ENCODE measurements at regions not wholly inside any gene's neighbourhood (a gene's known extent, or its start where the extent isn't known, plus 50 kb on each side); places are given as distances from the start of the nearest gene placed in this dataset.

DNA sequence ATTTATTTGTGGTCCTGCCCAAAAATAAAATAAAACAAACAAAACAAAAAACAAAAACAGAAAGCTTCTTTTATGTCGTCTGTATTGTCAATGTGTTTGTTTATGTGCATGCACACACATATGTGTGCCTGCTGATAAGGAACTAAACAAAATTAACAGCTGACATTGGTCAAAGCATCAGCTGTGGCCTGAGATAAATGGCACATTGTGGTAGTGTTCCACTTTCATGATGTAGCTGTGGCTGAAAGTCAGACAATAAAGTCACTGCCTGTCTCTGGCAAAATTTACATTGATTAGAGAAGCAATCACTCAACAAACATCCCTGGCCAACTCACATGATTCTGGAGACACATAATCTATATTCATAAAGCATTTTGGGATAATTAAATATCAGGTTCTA, 203.4 kb upstream of the PIK3C3 start:
- 69% methylated on average over 1 of the region's 1 CpG for WGBS
- no peaks in the 10 kb centered on the region for H3K36me3 ChIP-seq
- no peak for DNase-seq (ENCODE audit: low spot score in 2 of 2)
- no peaks in the 10 kb centered on the region for H3K27me3 ChIP-seq
- H3K27ac ChIP-seq = no peak overlapping the region
- H3K4me1 ChIP-seq = no peaks in the 10 kb centered on the region
- H3K9me3 ChIP-seq = no peaks in the 10 kb centered on the region
- TF ChIP-seq, protein P1, sequence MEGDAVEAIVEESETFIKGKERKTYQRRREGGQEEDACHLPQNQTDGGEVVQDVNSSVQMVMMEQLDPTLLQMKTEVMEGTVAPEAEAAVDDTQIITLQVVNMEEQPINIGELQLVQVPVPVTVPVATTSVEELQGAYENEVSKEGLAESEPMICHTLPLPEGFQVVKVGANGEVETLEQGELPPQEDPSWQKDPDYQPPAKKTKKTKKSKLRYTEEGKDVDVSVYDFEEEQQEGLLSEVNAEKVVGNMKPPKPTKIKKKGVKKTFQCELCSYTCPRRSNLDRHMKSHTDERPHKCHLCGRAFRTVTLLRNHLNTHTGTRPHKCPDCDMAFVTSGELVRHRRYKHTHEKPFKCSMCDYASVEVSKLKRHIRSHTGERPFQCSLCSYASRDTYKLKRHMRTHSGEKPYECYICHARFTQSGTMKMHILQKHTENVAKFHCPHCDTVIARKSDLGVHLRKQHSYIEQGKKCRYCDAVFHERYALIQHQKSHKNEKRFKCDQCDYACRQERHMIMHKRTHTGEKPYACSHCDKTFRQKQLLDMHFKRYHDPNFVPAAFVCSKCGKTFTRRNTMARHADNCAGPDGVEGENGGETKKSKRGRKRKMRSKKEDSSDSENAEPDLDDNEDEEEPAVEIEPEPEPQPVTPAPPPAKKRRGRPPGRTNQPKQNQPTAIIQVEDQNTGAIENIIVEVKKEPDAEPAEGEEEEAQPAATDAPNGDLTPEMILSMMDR (IDR thresholded peaks at IDR 0.05) = no peak
- no peak overlapping the region for H3K4me3 ChIP-seq

DNA sequence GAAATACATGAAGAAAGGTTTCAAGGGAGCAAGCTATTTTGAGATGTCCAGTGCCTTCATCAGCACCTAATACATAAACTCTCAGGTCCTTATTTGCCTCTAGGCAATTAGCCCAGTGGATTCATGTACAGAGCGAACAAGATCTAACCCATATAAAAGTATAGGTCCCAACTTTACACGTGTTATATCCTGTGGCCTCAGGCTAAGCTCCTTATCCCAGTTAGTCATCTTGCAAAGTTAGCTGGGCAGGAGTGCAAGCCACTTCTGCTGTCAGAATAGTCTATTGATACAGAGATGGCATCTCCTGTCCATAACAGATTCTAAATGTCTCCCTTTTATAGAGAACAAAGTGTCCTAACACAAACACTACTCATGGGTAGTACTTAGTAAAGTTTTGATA, 203.9 kb upstream of the PIK3C3 start:
- no peak for DNase-seq (ENCODE audit: low spot score in 2 of 2)
- 51% methylated on average over 2 of the region's 2 CpGs for WGBS
- Histone ChIP-seq H3K4me3 (no peak overlapping the region), H3K27me3 (no peaks in the 10 kb centered on the region), H3K4me1 (no peaks in the 10 kb centered on the region), H3K27ac (no peak overlapping the region), H3K36me3 (no peaks in the 10 kb centered on the region), H3K9me3 (no peaks in the 10 kb centered on the region)
- TF ChIP-seq POLR2AphosphoS5 (IDR thresholded peaks at IDR 0.05) (no peak), POLR2A (IDR thresholded peaks at IDR 0.05) (no peak), EP300 (IDR thresholded peaks at IDR 0.05) (no peak)
- TF ChIP-seq, protein P1 (IDR thresholded peaks at IDR 0.05) = no peak

DNA sequence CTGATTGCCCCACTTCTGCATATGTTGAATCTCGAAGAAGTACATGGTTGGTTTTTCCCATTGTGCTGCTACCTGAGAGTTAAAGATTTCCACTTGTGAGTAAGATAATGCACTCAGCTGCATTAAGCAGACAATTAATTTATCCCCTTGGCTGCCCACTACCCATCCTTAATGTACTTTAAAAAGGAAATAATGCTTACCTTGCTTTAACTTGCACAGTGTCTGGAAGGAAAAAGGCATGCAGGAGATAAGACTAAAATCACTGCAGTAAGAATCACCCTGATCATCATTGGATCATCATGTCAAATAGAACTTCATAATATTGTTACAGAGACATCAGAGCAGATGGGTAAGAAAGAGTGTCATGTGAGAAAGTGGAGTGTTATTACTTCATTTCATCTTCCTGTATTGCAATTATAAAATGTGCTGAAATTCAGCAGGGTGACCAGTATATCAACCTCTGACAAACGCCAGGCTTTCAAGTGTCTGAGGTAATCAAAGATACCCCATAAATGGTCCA, 207.3 kb upstream of the PIK3C3 start:
- whole genome bisulfite sequencing = 90% methylated on average over 2 of the region's 2 CpGs
- Histone ChIP-seq H3K36me3 (no peaks in the 10 kb centered on the region), H3K4me3 (no peak overlapping the region), H3K4me1 (no peaks in the 10 kb centered on the region), H3K27me3 (no peaks in the 10 kb centered on the region), H3K9me3 (no peaks in the 10 kb centered on the region), H3K27ac (no peak overlapping the region)
- TF ChIP-seq, protein P1 (IDR thresholded peaks at IDR 0.05) = no peak
- TF ChIP-seq POLR2A (IDR thresholded peaks at IDR 0.05) (no peak), EP300 (IDR thresholded peaks at IDR 0.05) (no peak), POLR2AphosphoS5 (IDR thresholded peaks at IDR 0.05) (no peak)
- no peak for DNase-seq (ENCODE audit: low spot score in 2 of 2)

DNA sequence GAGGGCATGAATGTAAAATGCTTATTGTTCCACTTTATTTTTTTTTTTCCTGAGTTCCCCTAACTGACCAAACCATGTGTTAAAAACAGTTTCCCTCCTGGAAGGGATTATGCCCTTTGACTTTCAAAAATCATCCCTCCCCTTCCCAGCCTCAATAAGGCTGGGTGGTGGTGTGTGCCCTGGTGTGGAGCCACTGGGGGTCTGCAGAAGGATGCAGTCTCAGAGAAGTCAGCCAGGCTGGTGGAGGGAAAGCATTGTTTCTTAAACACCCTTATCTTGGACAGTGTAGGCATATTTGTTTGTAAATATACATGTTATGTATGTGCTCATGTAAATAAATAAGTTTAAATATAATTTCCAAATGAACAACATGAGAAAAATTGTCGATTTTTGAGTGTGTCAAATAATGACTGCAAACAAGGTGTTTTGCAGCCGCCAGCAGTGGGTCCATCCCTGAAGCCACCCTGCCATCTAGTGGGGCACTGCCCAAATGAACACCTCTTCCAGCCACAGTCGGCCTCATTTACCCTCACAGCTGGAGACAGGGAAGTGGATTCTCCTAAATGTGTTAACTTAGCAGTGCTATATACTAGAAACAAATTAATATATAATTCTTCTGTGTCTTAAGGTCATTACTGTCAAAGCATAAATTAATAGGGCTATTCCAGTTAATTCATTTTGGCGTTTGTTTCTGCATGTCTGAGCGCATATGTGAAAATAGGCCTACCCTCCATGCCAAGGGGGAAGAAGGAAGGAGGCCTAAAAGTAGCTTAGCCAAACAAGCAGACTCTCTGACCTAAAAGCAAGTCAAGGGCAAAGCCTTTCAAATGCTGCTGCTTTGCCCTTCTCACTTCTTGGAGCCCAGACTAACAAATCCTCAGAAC, 209.6 kb upstream of the PIK3C3 start:
- DNase-seq (ENCODE audit: low spot score in 2 of 2) = no peak
- no peaks in the 10 kb centered on the region for H3K9me3 ChIP-seq
- H3K27me3 ChIP-seq = no peaks in the 10 kb centered on the region
- H3K4me3 ChIP-seq = no peak overlapping the region
- H3K36me3 ChIP-seq = no peaks in the 10 kb centered on the region
- H3K27ac ChIP-seq = no peak overlapping the region
- TF ChIP-seq EP300 (IDR thresholded peaks at IDR 0.05) = no peak
- TF ChIP-seq, protein P1 (IDR thresholded peaks at IDR 0.05) = peak in 1 of 2 donors; percentile 19
- 30% methylated on average over 5 of the region's 5 CpGs for WGBS
- no peaks in the 10 kb centered on the region for H3K4me1 ChIP-seq

DNA sequence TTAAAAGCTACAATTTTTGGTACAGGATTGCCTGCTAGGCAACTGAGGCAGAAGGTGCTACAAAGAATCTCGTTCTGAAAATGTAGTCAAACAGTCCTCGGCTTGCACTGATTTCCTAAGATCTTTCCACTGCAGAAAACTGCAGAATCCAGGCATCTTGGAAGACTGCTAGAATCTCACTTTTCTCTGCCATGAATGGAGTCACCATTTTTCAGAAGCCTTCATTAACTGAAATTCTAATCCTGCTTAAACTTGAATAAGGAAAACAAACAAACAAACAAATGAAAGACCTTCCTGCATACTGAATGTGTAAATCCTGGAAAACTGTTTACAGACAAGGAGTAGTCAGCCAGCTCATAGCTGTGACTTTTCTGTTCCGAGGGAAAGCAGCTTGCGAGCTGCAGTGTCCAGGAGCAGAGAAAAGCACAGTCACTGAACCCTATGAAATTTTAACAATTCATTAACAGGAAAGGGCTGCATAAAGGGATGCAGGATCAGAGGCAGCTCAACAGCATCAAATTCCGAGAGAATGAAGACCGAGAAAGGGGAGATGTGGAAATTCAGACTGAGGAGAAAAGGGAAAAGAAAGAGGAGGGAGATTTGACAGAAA, 210.5 kb upstream of the PIK3C3 start:
- no peaks in the 10 kb centered on the region for H3K4me1 ChIP-seq
- no peaks in the 10 kb centered on the region for H3K27me3 ChIP-seq
- no peak overlapping the region for H3K4me3 ChIP-seq
- H3K36me3 ChIP-seq = no peaks in the 10 kb centered on the region
- DNase-seq (ENCODE audit: low spot score in 2 of 2) = no peak
- TF ChIP-seq, protein P1 (IDR thresholded peaks at IDR 0.05) = no peak
- no peak for TF ChIP-seq POLR2AphosphoS5 (IDR thresholded peaks at IDR 0.05)
- no peak for TF ChIP-seq EP300 (IDR thresholded peaks at IDR 0.05)
- no peak for TF ChIP-seq POLR2A (IDR thresholded peaks at IDR 0.05)
- 65% methylated on average over 6 of the region's 6 CpGs for WGBS
- no peak overlapping the region for H3K27ac ChIP-seq
- no peaks in the 10 kb centered on the region for H3K9me3 ChIP-seq
